MCF 10A (cell line): ENCODE measurements at regions not wholly inside any gene's neighbourhood (a gene's known extent, or its start where the extent isn't known, plus 50 kb on each side); places are given as distances from the start of the nearest gene placed in this dataset.

ENCODE experiments used
- BruUV-seq: library from RNA; stranded (reverse); fragments of 400-500 nt; replicated peaks from 2 replicates; lab custom pipeline; 2021; lab: Mats Ljungman, UMichigan
- CTCF ChIA-PET: fragments of 300-600 bp; sonication (Branson Sonifier 250); formaldehyde crosslinking; extraction: SDS; loops from one replicate; lab custom pipeline; 2021; ENCODE audit warnings: antibody characterized with exemption, inconsistent platforms; lab: Yijun Ruan, JAX
- POLR2A ChIA-PET: fragments of 300-600, 350-650 bp; sonication (Branson Sonifier 250); formaldehyde crosslinking; extraction: SDS; loops from one replicate; lab custom pipeline; 2020; ENCODE audit warnings: antibody characterized with exemption, inconsistent platforms; lab: Yijun Ruan, JAX
- DNase-seq: peaks from one replicate; pipeline ENCODE4 v3.0.0-alpha.2; 2018; ENCODE audit not compliant: unreplicated experiment
- H3K27ac Mint-ChIP-seq: one replicate; pipeline ENCODE4 v1.8.0; 2022; ENCODE audit warnings: mild to moderate bottlenecking, low read depth, mixed read lengths; ENCODE audit not compliant: unreplicated experiment
- H3K27me3 Mint-ChIP-seq: one replicate; pipeline ENCODE4 v1.8.0; 2022; ENCODE audit warnings: mixed read lengths; ENCODE audit not compliant: insufficient read depth, unreplicated experiment
- H3K36me3 Mint-ChIP-seq: one replicate; pipeline ENCODE4 v1.8.0; 2022; ENCODE audit warnings: mild to moderate bottlenecking, moderate library complexity, mixed read lengths; ENCODE audit not compliant: insufficient read depth, unreplicated experiment
- H3K4me1 Mint-ChIP-seq: one replicate; pipeline ENCODE4 v1.8.0; 2022; ENCODE audit warnings: mixed read lengths; ENCODE audit not compliant: insufficient read depth, unreplicated experiment
- H3K4me3 Mint-ChIP-seq: one replicate; pipeline ENCODE4 v1.8.0; 2022; ENCODE audit warnings: mild to moderate bottlenecking, moderate library complexity, mixed read lengths; ENCODE audit not compliant: unreplicated experiment
- H3K9me3 Mint-ChIP-seq: one replicate; pipeline ENCODE4 v1.8.0; 2022; ENCODE audit warnings: mixed read lengths; ENCODE audit not compliant: unreplicated experiment
- intact Hi-C: fragments of 100-400 bp; cut with micrococcal nuclease; formaldehyde crosslinking; loops from 2 replicates; pipeline ENCODE4 v1.14.1; 2022
- TF ChIP-seq, protein P1 (sequence below): fragments of 200-600 bp; IDR thresholded peaks from one replicate; pipeline ENCODE4 v1.8.0; 2022; ENCODE audit warnings: antibody characterized with exemption, mild to moderate bottlenecking; ENCODE audit not compliant: unreplicated experiment

DNA sequence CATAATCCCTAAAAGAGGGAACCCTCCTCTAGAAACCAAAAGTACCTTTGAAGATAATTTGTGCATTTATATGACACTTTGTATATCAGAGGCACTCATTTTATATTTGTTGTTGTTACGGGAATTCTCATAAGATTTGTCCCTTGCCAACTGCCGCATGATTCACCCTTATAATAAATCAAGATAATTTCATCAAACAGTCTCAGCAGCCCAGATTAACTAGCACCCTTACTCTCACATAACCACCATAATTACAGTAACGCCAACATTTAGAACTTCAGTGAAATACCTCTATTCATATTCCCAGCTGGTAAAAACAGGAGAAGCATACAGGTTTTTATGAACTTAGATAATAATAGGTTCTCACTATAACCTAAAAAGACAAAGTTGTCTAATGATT lies 271.9 kb downstream of the LRRC3B start:
- Mint-ChIP-seq H3K27me3 (no peaks in the 10 kb centered on the region), H3K9me3 (no peaks in the 10 kb centered on the region), H3K27ac (no peak overlapping the region), H3K36me3 (no peaks in the 10 kb centered on the region), H3K4me1 (no peaks in the 10 kb centered on the region), H3K4me3 (no peak overlapping the region)
- CTCF ChIA-PET = no interaction called here
- no peak for DNase-seq
- BruUV-seq = no TSS peak
- POLR2A ChIA-PET = no interaction called here
- TF ChIP-seq, protein P1, sequence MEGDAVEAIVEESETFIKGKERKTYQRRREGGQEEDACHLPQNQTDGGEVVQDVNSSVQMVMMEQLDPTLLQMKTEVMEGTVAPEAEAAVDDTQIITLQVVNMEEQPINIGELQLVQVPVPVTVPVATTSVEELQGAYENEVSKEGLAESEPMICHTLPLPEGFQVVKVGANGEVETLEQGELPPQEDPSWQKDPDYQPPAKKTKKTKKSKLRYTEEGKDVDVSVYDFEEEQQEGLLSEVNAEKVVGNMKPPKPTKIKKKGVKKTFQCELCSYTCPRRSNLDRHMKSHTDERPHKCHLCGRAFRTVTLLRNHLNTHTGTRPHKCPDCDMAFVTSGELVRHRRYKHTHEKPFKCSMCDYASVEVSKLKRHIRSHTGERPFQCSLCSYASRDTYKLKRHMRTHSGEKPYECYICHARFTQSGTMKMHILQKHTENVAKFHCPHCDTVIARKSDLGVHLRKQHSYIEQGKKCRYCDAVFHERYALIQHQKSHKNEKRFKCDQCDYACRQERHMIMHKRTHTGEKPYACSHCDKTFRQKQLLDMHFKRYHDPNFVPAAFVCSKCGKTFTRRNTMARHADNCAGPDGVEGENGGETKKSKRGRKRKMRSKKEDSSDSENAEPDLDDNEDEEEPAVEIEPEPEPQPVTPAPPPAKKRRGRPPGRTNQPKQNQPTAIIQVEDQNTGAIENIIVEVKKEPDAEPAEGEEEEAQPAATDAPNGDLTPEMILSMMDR = no peak
- intact Hi-C loops = no loop called here

DNA sequence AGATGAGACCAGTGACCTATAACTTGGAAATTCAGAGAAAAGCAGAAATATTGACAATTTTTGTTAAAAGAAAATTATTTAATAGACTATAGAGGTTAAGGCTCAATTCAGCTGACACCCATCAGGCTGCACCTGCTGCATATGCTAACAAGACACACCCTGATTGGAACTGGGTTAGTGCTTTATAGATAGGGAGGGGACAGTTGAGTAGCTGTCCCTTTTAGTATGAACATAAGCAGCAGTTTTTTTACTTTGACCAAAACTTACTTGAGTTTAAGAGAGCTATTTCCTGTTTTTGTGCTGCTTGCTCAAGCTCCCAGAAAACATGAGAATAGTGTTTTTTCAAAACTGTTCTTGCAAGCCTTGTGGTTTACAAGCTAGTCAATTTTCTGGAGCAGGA lies 292.6 kb downstream of the LRRC3B start:
- Mint-ChIP-seq H3K4me3 (no peak overlapping the region), H3K9me3 (no peaks in the 10 kb centered on the region), H3K27me3 (no peaks in the 10 kb centered on the region), H3K36me3 (no peaks in the 10 kb centered on the region), H3K4me1 (no peaks in the 10 kb centered on the region), H3K27ac (no peak overlapping the region)
- ChIA-PET POLR2A (interaction anchor here (0.6 kb wide), 1 partner anchor 87 kb away, joined by 3 read pairs; no protein-coding TSS in a partner anchor), CTCF (no interaction called here)
- intact Hi-C loops = no loop called here
- no peak for DNase-seq
- BruUV-seq = no TSS peak
- TF ChIP-seq, protein P1 = no peak

DNA sequence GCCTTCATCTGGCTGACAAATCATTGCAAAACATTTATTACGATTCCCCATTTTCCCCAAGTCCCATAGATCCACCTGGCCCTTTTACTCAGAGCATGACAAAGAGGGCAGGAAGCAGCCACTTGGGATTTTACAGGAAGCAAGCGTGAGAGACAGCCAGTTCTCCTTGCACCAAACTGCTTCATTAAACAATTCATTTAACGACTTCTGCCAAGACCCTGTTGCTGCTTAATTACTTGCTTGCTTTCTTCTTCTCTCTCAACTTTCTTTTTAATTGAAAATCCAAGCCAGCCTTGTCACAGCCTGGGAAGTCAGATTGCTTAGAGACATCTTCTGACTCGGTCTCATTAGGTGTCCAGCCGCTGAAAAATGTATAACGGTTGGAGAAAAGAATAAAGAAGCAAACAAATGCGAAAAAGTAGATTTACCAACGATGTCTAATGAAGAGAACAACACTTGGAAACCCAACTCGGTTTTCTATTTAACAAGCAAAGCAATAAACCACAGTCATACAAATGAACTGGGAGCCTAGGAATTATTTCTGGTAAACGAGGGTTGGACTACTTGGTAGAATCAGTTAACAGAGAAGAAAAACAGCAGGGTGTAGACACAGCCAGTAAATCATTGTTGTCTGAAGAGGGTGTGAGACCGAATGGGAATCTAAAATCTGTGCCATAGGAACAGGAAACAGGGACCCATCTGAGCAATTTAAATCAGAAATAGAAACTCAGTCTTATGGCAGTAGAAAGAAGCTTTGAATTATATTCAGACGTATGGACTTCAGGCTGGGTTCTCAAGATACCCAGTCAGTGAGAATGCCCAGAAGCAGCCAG lies 298.3 kb downstream of the LRRC3B start:
- no peaks in the 10 kb centered on the region for H3K27me3 Mint-ChIP-seq
- no peak overlapping the region for H3K27ac Mint-ChIP-seq
- H3K4me3 Mint-ChIP-seq = no peak overlapping the region
- no peaks in the 10 kb centered on the region for H3K9me3 Mint-ChIP-seq
- CTCF ChIA-PET = interaction anchor here (0.8 kb wide), 1 partner anchor 314 kb away, joined by 3 read pairs; no protein-coding TSS in a partner anchor
- no TSS peak for BruUV-seq
- no peak for DNase-seq
- intact Hi-C loops = no loop called here
- TF ChIP-seq, protein P1 = no peak
- no peaks in the 10 kb centered on the region for H3K36me3 Mint-ChIP-seq
- POLR2A ChIA-PET = no interaction called here
- H3K4me1 Mint-ChIP-seq = peaks cover 7% of the 10 kb centered on the region

DNA sequence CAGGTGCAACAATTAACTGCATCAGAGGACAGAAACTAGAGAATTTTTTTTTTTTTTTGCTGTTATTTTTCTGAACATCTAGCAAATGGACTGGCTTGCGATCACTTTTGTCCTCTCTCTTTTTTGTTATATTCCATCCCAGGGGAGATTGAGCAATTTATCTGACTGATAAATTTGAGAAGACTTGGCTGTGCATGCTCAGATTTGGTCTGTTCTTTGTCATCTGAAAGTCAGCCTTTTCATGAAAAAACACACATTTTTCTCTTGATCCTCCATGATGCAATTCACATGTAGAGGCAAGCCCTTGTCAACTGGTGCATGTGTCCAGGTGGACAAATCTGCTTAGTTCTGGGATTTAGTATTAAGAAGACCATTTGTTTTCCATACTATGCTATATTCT lies 309.3 kb downstream of the LRRC3B start:
- no TSS peak for BruUV-seq
- intact Hi-C loops = no loop called here
- DNase-seq = no peak
- Mint-ChIP-seq H3K4me1 (peaks cover 7% of the 10 kb centered on the region), H3K4me3 (no peak overlapping the region), H3K27ac (no peak overlapping the region), H3K27me3 (no peaks in the 10 kb centered on the region), H3K9me3 (no peaks in the 10 kb centered on the region), H3K36me3 (no peaks in the 10 kb centered on the region)
- ChIA-PET CTCF (no interaction called here), POLR2A (no interaction called here)
- TF ChIP-seq, protein P1 = no peak
